IMR-90 (cell line): ENCODE measurements at regions not wholly inside any gene's neighbourhood (a gene's known extent, or its start where the extent isn't known, plus 50 kb on each side); places are given as distances from the start of the nearest gene placed in this dataset.

Source experiments
- ATAC-seq: fragments of 200-7000 bp; cut with Tn5 transposase; 2 replicates; pipeline ENCODE4 v1.9.1; 2020; ENCODE audit warnings: low read depth, mild to moderate bottlenecking, moderate library complexity
- BruUV-seq: library from RNA; stranded (reverse); fragments of 400-500 nt; replicated peaks from 2 replicates; lab custom pipeline; 2021; lab: Mats Ljungman, UMichigan
- CTCF ChIA-PET: fragments of 300-600 bp; formaldehyde crosslinking; extraction: SDS; loops from one replicate; lab custom pipeline; 2021; ENCODE audit warnings: antibody characterized with exemption; lab: Yijun Ruan, JAX
- POLR2A ChIA-PET: fragments of 300-600 bp; sonication (Branson Sonifier 250); formaldehyde crosslinking; loops from one replicate; lab custom pipeline; 2022; ENCODE audit warnings: antibody characterized with exemption; ENCODE audit not compliant: unreplicated experiment; lab: Charles Lee
- DNase-seq: peaks from one replicate; pipeline ENCODE4 v3.0.0; 2013
- H2AFZ ChIP-seq: replicated peaks from 2 replicates; pipeline ENCODE3; 2013; ENCODE audit warnings: low read length, mild to moderate bottlenecking; ENCODE audit not compliant: poor library complexity
- H2AK5ac ChIP-seq: 2 replicates; pipeline ENCODE4 v1.6.1; 2013; ENCODE audit warnings: low read depth, low read length, inconsistent platforms
- H2AK9ac ChIP-seq: replicated peaks from 2 replicates; pipeline ENCODE3; 2013; ENCODE audit warnings: mild to moderate bottlenecking, low read depth, low read length, moderate library complexity; ENCODE audit not compliant: poor library complexity
- H2BK120ac ChIP-seq: 2 replicates; pipeline ENCODE4 v1.6.1; 2013; ENCODE audit warnings: low read depth, low read length, inconsistent platforms
- H2BK15ac ChIP-seq: 3 replicates; pipeline ENCODE4 v1.6.1; 2013; ENCODE audit warnings: low read depth, low read length, inconsistent platforms
- H2BK20ac ChIP-seq: 2 replicates; pipeline ENCODE4 v1.6.1; 2013; ENCODE audit warnings: low read depth, mild to moderate bottlenecking, inconsistent platforms, low read length, moderate library complexity
- H2BK5ac ChIP-seq: 2 replicates; pipeline ENCODE4 v1.6.1; 2013; ENCODE audit warnings: mild to moderate bottlenecking, low read depth, low read length, inconsistent platforms; ENCODE audit not compliant: poor library complexity, severe bottlenecking
- H3K14ac ChIP-seq: replicated peaks from 2 replicates; pipeline ENCODE4 v1.6.1; 2013; ENCODE audit warnings: low read depth, low read length, inconsistent platforms
- H3K18ac ChIP-seq: 2 replicates; pipeline ENCODE4 v1.6.1; 2013; ENCODE audit warnings: low read depth, low read length, control low read depth
- H3K23ac ChIP-seq: 2 replicates; pipeline ENCODE4 v1.6.1; 2013; ENCODE audit warnings: low read depth, low read length, inconsistent platforms
- H3K27ac ChIP-seq: 2 replicates; pipeline ENCODE4 v1.5.1; 2013; ENCODE audit warnings: mild to moderate bottlenecking, control low read depth, low read length; ENCODE audit not compliant: insufficient read depth
- H3K27me3 ChIP-seq: 2 replicates; pipeline ENCODE4 v1.6.1; 2013; ENCODE audit warnings: low read length; ENCODE audit not compliant: control insufficient read depth, insufficient read depth
- H3K36me3 ChIP-seq: 2 replicates; pipeline ENCODE4 v1.6.1; 2013; ENCODE audit warnings: low read length, mixed read lengths; ENCODE audit not compliant: control insufficient read depth, insufficient read depth
- H3K4ac ChIP-seq: 2 replicates; pipeline ENCODE4 v1.6.1; 2013; ENCODE audit warnings: low read depth, low read length, inconsistent platforms
- H3K4me1 ChIP-seq: 2 replicates; pipeline ENCODE4 v1.6.1; 2013; ENCODE audit warnings: low read length, mixed read lengths; ENCODE audit not compliant: control insufficient read depth, insufficient read depth
- H3K4me2 ChIP-seq: 2 replicates; pipeline ENCODE4 v1.6.1; 2013; ENCODE audit warnings: low read depth, mild to moderate bottlenecking, control low read depth, low read length, moderate library complexity
- H3K4me3 ChIP-seq: 2 replicates; pipeline ENCODE4 v1.5.1; 2013; ENCODE audit warnings: low read depth, mild to moderate bottlenecking, control low read depth, low read length, moderate library complexity; ENCODE audit not compliant: insufficient read depth
- H3K56ac ChIP-seq: 2 replicates; pipeline ENCODE4 v1.6.1; 2013; ENCODE audit warnings: low read length, inconsistent platforms; ENCODE audit not compliant: insufficient read depth; ENCODE audit errors: extremely low read depth
- H3K79me1 ChIP-seq, 2 experiments: 2 replicates each; pipeline ENCODE4 v1.6.1; 2013; ENCODE audit warnings: low read length in 2 of 2, inconsistent platforms in 1 of 2, low read depth in 1 of 2
- H3K9ac ChIP-seq: 2 replicates; pipeline ENCODE4 v1.6.1; 2013; ENCODE audit warnings: low read depth, low read length, control low read depth
- H3K9me1 ChIP-seq: 2 replicates; pipeline ENCODE4 v1.6.1; 2013; ENCODE audit warnings: low read length, inconsistent platforms; ENCODE audit not compliant: insufficient read depth
- H3K9me3 ChIP-seq: 2 replicates; pipeline ENCODE4 v1.6.1; 2013; ENCODE audit warnings: low read length; ENCODE audit not compliant: control insufficient read depth, insufficient read depth
- H4K20me1 ChIP-seq: 2 replicates; pipeline ENCODE4 v1.6.1; 2013; ENCODE audit warnings: low read length, inconsistent platforms; ENCODE audit not compliant: insufficient read depth
- H4K5ac ChIP-seq: 2 replicates; pipeline ENCODE4 v1.6.1; 2013; ENCODE audit warnings: mild to moderate bottlenecking, low read depth, low read length, control low read depth
- H4K8ac ChIP-seq, 2 experiments: 2 replicates each; pipeline ENCODE4 v1.6.1; 2013; ENCODE audit warnings: low read depth in 2 of 2, low read length in 2 of 2, control low read depth in 1 of 2, inconsistent platforms in 1 of 2
- H4K91ac ChIP-seq: 2 replicates; pipeline ENCODE4 v1.6.1; 2013; ENCODE audit warnings: low read depth, low read length, inconsistent platforms; ENCODE audit not compliant: insufficient read depth
- CEBPB ChIP-seq: IDR thresholded peaks from 2 replicates; pipeline ENCODE4 v1.6.1; 2012; ENCODE audit warnings: low read depth, low read length, improper control_type of control experiment
- CTCF ChIP-seq: conservative IDR thresholded peaks from 2 replicates; pipeline ENCODE4 v1.5.1; 2012; ENCODE audit warnings: mild to moderate bottlenecking, low read depth, low read length, improper control_type of control experiment
- RFX5 ChIP-seq: IDR thresholded peaks from 2 replicates; pipeline ENCODE4 v1.8.0; 2012; ENCODE audit warnings: low read depth, mild to moderate bottlenecking, low read length, moderate library complexity
- SMC3 ChIP-seq: fragments of 150-350 bp; IDR thresholded peaks from 2 replicates; pipeline ENCODE4 v1.6.1; 2016; ENCODE audit warnings: low read depth, mild to moderate bottlenecking, antibody characterized with exemption, low read length, moderate library complexity
- WGBS, 2 experiments: methylation state at CpG; one replicate each; pipeline versions ENCODE4 v1.1.5 to v1.1.7; 2013; ENCODE audit warnings: missing lambda C conversion rate in 2 of 2; ENCODE audit not compliant: insufficient read length in 1 of 2; ENCODE audit errors: extremely low coverage in 2 of 2; 5-methylcytosine and 5-hydroxymethylcytosine counted together
- dilution Hi-C: fragments of 300-500 bp; cut with HindIII; formaldehyde crosslinking; loops from one replicate; pipeline ENCODE4 v1.14.3; 2018; ENCODE audit warnings: low sequenced_read_pairs; ENCODE audit not compliant: unreplicated experiment
- in situ Hi-C: fragments of 300-500 bp; cut with MboI; formaldehyde crosslinking; loops from 3 replicates; pipeline ENCODE4 v1.14.3; 2019; ENCODE audit warnings: low sequenced_read_pairs, inconsistent platforms, mixed read lengths
- intact Hi-C: fragments of 100-400 bp; cut with micrococcal nuclease; formaldehyde crosslinking; loops from 2 replicates; pipeline ENCODE4 v1.10.0; 2022
- TF ChIP-seq, protein P1 (sequence below): fragments of 150-350 bp; IDR thresholded peaks from 2 replicates; pipeline ENCODE4 v1.6.1; 2016; ENCODE audit warnings: low read depth, mild to moderate bottlenecking, low read length, moderate library complexity, borderline replicate concordance

DNA sequence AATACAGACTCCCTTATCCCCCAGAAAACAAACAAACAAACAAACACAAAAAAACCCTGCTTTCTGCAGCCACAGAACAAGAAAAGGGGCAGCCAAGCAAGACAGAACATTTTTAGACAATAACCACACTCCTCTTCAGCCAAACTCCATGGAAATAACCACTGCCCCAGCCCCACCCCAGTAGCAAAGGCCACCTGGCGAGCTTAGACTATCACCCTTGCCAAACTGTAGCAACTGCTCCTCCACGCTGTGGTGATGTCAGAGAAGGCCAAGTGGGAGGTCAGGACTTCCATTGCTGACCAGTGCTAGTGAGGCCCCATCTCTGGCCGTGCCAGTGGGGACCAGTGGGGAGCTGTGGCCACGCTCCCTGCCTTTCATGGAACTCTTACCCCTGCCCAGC, 60.3 kb upstream of the CHRNA7 start:
- dilution Hi-C loops, result no loop called here
- 0% methylated on average over 1 of the region's 4 CpGs; no CpG with 5 or more reads in 1 of the 2 experiments for WGBS, 2 experiments

More for the DNA sequence above, 60.3 kb upstream of the CHRNA7 start:
- Histone ChIP-seq H3K23ac (no peak overlapping the region), H3K27me3 (no peaks in the 10 kb centered on the region), H3K56ac (no peak overlapping the region), H2BK5ac (no peak overlapping the region), H3K14ac (no peak overlapping the region), H4K8ac (no peak overlapping the region), H2BK120ac (no peak overlapping the region), H3K27ac (no peak overlapping the region), H2AK5ac (no peak overlapping the region), H3K36me3 (no peaks in the 10 kb centered on the region), H2BK15ac (no peak overlapping the region), H3K9me1 (no peaks in the 10 kb centered on the region), H3K9me3 (no peaks in the 10 kb centered on the region), H2AK9ac (no peak overlapping the region), H4K20me1 (no peaks in the 10 kb centered on the region), H4K91ac (no peak overlapping the region), H2AFZ (no peak overlapping the region), H3K4ac (no peak overlapping the region), H3K4me2 (no peak overlapping the region), H3K79me1 (no peaks in the 10 kb centered on the region), H4K5ac (no peak overlapping the region), H3K4me1 (no peaks in the 10 kb centered on the region), H3K18ac (no peak overlapping the region), H3K4me3 (no peak overlapping the region), H2BK20ac (no peak overlapping the region), H3K9ac (no peak overlapping the region)
- CTCF ChIA-PET, result interaction anchor here (1.2 kb wide), 1 partner anchor 8 kb away, joined by 4 read pairs; no protein-coding TSS in a partner anchor
- in situ Hi-C loops, result no loop called here
- ATAC-seq, result no peak
- TF ChIP-seq CTCF, result no peak
- TF ChIP-seq, protein P1, sequence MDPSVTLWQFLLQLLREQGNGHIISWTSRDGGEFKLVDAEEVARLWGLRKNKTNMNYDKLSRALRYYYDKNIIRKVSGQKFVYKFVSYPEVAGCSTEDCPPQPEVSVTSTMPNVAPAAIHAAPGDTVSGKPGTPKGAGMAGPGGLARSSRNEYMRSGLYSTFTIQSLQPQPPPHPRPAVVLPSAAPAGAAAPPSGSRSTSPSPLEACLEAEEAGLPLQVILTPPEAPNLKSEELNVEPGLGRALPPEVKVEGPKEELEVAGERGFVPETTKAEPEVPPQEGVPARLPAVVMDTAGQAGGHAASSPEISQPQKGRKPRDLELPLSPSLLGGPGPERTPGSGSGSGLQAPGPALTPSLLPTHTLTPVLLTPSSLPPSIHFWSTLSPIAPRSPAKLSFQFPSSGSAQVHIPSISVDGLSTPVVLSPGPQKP, result no peak
- TF ChIP-seq RFX5, result no peak
- no peak for TF ChIP-seq CEBPB
- TF ChIP-seq SMC3, result no peak
- POLR2A ChIA-PET, result no interaction called here
- DNase-seq, result no peak
- no TSS peak for BruUV-seq
- intact Hi-C loops, result no loop called here
